GM19035 (cell line): ENCODE measurements at regions not wholly inside any gene's neighbourhood (a gene's known extent, or its start where the extent isn't known, plus 50 kb on each side); places are given as distances from the start of the nearest gene placed in this dataset.
A peak's percentile ranks its signal among the peaks of the same experiment; 100 is the strongest.

Source experiments
- ATAC-seq: cut with Tn5 transposase; IDR thresholded peaks from one replicate; pipeline ENCODE4 v1.9.1; 2021; ENCODE audit not compliant: unreplicated experiment

DNA sequence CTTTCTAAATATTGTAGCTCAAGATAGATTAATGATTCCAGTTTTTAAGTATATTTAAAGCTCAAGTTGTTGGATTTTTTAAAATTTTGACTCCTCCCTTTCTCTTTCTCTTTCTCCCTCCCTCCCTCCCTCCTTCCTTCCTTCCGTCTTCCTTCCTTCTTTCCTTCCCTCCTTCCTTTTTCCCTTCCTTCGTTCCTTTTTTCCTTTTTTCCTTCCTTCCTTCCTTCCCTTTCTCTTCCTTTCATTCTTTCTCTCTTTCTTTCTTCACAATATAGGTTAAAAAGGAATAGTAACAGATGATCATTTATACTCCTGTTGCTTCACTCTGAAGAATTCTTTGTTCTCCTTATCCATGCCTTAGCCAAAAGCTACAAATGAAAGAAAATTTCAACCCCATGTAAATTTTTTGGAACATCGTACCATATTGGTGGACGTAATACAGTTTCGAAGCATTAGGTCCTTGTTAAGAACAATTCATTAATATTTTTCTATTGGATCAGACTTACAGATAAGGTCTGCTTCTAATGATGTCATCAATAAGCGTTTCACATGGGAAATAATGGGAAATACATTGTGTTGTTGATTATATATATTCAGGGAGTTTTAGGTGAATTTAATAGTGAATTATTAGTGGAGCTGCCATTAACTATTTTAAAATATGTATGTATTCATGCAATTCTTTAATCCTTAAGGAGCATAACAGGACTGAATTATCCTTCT, 139.6 kb upstream of the SLC35B3 start:
- no peak for ATAC-seq

DNA sequence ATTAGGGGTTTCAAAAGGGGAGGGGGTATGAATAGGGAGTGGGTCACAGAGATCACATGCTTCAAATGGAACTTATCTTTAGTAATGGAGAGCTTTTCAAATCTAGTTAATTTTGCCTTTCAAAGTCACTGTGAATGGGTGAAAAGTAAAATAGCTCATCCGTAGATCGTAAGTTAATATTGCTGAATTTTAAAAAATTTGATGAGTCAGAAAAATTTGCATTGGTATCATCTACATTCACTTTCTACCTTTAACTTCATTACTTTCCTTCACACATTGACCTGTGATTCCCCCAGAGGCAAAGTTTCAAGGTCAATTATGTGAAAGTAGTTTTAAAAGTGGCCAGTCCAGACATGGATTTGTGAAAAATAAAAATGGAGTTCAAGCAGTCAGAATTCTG, 139.0 kb upstream of the SLC35B3 start:
- no peak for ATAC-seq

DNA sequence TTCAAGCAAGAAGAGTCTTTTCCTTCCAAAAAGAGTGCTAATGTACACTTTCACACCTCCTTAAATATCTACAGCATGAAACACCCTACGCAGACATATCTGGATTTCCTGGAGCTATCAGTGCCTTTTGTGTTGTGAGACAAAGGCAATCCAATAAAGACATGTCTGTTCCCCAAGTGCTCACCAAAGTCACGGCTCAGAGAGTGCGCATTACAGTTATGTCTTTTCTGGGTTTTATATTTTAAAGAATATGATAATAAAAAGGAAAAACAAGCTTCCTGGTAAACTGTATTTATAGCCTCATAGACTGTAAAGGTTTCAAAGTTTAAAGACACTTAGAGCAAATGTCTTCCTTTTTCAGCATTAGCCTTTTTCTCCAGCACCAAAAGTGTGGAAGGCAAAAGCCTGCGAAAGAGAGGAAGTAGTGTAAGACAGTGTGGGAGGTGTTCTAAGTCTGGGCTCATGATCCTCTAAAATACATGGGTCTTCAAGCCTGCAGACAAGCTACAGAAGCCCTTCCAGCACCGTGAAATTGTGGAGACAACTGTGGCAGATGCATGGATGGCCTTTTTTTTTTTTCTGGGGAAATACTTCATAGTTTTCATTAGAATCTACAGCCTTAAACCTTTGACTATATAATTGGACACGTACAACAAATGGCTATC, 135.0 kb upstream of the SLC35B3 start:
- no peak for ATAC-seq

DNA sequence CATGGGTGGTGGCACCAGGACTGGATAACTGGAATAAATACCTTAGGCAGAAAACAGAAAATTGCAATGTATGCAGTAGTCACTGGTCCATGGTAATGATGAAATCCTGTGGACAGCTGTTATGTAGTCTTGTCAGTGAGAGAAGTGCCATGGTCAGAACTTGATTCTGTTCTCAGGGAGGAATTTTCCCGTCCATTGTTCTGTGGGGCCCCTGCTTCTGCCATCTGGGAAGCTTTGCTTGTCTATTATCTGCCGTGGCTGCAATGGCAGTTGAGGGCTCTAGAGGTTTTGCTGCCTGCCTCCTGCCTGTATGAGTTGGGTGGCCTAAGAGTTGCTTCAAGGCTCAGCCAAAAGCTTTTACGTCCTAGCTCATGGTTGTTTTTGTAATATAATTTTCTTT, 126.8 kb upstream of the SLC35B3 start:
- ATAC-seq: no peak

DNA sequence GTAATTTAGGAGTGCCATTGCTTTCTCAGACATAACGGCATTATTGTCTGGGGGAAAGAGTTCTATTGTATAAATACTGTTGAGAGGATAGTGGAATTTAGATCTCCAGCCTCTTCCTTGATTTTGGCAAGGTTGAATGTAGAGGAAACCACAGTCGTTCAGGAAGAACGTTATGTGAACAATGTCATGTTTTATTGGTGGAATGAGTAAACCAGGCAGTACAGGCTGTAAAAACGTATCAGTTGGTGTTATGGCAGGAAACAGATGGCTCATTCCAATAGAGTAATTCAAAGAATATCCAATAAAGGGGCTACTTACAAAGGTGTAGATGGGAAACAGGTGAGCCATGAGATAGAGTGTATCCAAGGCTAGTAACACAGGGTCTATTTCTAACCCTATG, 123.6 kb upstream of the SLC35B3 start:
- no peak for ATAC-seq

DNA sequence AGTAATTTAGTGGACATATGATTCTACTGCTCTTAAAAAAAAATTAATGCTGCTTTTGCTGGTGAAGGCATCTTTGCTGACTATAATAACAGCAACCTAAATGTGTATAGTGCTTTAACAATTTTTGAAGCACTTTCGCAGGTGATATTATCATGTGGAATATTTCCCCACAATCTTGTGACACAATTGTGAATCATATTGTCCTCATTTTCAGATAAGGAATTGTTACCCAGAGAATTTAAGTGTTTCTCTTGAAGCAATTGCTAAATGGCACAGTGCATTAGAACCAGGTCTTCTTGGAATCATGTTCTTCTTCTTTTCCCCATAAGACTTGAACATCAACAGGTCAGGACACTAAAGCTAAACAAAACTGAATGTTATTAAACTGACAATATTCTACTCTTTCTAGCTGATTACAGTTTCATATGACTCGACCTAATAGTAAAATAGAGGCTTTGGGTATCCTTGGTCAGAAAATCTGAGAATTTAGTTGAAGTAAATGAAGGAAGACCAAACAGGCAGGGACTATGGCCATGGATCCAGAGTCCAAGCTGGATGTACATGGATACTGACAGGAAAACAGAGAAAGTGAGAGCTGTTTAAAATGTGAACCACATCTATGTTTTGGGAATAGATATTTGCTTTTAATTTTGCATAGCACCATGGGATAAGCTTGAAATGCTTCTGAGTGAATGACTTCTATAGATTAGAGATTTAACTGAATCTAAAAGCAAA, 121.8 kb upstream of the SLC35B3 start:
- ATAC-seq: no peak

DNA sequence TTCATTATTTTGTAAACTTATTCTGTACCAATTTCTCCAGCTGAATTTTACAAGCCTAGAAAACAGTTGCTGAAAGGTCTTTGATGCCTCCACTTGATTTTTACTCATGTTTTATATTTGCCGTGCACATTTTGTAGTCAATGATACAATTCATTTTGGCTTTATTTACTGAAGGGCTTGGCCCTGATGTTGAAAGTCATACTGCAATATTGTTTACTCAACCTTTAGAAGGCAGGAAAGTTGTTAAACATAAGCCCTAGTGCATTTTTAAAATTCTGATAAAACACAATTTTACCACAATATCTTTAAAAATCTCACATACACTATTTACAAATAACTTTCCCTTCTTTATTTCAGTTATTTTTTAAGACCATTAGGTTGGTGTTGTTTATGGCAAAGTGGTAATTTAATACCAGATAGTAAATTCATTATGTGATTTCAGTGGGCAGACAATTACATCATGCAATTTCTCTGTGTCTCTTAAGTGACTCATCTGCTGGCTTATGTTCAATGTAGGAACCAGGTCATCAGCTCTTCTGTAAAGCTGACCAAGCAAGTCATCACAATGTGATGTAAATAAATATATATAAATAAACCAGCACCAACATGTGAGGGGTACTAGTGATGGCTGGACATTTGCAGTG, 121.1 kb upstream of the SLC35B3 start:
- no peak for ATAC-seq

DNA sequence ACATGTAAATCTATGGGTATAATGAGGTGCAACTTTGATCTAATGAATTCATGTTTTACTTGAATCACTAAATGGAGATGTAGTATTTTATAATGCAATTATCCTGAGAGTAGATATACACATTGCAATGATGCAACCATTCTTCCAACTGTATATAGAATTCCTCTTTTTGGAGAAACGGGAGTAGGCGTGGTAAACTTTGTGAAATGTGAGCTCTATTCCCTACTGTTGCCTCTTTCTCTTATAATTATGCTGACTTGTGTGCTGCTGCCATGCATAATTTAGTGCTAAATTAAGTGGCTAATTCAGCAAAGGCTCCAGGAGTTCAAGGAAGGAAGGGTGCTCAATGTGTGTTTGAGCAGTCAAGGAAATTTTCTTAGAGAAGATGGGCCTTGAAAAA, 116.6 kb upstream of the SLC35B3 start:
- ATAC-seq: no peak

DNA sequence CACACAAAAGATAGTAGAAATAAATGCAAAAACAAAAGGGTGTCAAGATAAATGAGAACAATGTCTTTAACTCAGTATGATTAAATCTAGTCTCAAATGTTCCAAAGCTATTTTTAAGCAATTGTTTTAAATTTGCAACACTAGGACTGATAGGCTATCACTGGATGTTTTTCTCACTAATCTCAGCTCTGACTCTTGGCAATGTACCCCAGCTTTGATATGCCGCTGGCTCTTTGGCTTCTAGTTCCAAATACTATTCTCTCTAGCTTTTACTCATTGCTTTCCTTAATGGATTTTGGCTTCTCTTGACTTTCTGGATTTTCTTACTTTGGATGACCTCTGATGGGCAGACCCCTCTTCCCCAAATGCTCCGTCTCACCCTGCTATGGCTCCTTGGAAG, 116.0 kb upstream of the SLC35B3 start:
- ATAC-seq: no peak

DNA sequence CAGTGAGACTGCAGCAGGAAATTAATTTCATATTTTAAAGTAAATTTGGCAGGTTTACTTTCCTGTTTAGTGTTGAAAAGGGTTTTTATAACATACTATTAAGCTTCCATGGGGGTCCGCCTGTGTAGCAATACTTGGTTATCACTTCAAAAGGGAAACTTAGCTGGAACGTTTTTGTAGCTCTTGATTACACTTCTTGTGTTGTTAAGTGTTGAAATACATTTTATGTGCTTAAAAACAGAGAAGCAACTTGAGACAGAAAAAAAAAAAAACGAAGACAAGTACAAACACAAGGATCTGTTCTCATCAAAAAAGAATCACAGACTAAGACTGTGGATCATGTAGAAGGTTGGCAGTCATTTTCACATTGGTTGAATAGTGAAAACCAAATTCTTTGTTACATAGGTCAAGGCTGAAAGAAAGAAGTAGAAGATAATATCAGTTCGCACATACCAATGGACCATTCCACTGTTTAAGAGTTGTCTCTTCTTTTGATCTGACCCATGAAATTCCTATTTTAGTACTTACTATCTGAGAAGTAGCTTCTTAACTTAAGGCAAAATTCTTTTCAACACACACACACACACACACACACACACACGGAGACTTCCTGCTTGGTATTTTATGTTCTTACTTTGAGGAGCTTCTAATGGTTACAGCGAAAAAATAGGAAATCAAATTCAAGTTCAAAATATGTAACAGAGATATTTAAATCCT, 113.9 kb upstream of the SLC35B3 start:
- no peak for ATAC-seq

DNA sequence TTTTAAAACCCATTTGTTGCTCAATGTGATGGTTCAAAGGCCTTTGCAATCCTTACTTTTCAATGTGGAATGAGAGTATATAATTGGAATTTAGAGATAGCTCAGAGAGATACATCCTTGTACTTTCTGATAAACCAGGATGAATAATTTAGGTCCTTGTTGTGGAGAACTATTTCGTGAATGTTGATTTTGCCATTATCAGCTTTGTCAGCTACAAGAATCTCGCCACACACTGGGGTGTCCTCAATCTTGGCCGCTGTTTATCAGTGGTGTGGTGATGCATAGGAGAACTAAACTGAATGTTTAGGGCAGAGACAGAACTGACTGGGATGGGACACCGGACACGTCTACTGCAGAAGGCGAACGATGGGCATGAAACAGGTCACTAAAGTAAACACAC, 111.2 kb upstream of the SLC35B3 start:
- no peak for ATAC-seq

DNA sequence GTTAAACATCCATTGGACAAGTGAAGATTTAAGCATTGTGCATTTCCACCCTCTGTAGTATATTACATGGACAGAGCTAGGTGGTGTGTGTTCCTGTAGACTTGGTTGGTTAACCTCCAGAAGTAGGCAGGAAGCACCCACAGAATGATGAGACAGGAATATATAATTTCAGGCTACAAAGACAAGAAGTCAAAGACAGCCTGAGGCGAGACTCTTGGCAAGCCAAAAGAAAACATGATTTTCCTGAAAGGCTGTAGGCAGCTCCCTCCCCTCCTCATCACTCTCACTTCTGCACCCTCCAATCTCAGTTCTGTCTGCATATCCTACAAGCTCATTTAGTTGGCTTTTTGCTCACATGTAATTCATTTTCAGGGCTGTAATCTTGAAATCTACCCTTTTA, 110.0 kb upstream of the SLC35B3 start:
- ATAC-seq: no peak

DNA sequence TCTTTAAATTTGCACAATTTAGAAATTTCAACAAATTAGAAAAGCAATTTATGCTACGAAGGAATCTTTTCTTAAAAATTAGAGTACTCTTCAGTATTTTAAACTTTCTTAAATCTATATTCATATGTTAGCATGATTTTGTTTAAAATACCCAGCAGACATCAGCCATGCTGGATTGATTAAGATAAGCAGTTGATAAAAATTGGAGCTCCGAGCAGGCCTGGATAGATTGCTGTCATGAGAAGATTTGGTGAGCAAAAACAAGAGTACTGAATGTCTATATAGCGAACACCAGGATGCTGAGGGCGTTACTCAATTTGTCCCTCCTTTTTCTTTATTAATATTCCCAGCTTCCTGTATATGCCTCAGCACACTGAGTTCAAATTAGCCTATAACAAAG, 108.4 kb upstream of the SLC35B3 start:
- no peak for ATAC-seq

DNA sequence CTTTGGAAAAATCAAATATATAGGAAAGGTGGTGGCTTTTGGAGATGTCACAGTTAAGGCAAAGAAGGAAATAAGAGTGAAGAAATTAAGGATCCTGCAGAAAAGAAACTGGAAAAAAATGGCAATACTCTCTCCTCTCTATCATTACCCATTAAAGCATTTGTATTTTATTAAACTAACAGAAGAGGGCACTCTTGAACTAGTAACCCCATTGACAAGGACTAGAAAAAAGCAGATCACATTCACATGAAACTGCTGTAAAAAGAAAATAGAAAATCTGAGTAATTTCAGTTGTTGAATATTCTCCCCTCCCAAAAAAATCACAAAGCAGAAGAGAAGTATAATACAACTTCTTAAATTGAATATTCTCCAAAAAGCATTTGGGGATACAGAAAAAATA, 104.1 kb upstream of the SLC35B3 start:
- ATAC-seq: peak; percentile 61

DNA sequence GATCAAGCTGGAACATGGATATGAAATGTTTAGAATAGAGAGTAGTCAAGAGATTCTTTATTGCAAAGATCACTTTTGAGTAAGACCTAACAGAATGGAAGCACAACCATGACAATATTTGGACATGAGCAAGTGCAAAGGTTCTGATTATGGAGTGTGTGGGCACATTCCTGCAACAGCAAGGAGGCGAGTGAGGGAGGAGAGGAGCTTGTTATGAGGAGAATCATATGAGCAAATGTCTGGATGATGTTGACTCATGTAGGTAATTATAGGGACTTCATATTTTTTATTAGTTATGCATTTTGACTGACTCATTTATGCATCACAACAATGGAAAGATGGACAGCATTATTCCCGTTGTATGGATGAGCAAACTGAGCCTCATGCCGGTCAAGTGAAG, 100.8 kb upstream of the SLC35B3 start:
- no peak for ATAC-seq

DNA sequence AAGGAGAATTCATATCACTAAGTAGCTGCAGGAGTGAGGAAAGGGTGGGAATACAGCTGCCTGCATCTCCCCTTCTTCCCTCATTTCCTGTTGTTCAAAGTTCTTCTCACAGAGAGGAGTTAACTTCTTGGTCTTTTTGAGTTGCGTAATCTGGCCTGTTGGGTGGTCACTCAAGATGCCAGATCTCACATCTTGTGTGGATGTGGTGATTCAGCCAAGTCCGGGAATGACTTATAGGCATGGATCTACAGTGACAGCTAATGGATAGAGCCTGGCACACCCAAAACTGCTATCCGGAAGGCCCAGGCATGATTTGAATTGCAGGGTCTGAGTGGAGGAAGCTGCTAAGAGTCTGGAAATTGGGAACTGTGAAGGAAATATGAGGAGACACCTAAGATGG, 100.2 kb upstream of the SLC35B3 start:
- ATAC-seq: no peak

DNA sequence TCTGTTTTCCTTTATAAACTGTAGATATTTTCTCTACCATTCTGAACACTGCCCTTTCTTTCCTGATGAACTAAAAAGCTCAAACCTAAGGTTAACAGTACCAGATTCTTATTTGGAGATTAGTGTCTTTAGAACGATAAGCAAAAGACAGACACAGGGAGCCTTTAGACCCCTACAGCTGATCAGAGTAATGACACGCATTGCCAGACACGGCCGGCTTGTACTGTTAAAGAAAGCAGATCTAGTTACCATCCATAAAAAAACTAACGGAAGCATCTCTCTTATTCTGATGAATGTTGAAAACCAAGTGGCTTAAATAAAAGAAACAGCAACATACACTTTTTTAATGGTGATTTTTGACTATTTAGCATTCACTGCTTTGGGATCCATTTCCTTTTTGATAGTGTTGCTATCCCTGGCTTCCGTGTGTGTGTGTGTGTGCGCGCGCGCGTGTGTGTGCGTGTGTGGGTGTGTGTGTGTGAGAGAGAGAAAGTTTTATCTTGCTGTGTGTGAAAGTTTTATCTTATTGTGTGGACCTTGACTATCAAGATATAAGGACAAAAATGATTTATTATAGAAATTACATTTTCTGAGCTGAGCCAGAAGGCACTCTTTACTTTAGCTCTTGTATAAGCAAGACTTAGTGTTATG, 95.6 kb upstream of the SLC35B3 start:
- ATAC-seq: no peak

DNA sequence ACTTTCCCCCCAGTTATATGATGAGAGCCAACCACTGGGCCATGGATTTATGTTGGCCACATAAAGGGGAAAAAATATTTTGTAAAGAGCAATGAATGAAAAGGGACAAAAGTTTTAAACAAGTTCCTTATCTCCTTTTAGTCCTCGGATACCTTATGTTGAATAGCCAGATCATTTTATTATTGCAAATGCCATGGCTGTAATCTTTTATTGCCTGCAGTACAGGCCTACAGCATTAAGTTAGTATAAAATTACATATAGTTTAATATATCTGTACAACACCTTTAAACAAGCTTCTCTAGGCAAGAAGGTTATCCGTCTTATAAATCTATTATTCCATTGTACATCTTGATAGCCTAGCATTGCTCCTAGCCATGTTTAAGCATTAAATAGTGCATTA, 93.9 kb upstream of the SLC35B3 start:
- ATAC-seq: no peak

DNA sequence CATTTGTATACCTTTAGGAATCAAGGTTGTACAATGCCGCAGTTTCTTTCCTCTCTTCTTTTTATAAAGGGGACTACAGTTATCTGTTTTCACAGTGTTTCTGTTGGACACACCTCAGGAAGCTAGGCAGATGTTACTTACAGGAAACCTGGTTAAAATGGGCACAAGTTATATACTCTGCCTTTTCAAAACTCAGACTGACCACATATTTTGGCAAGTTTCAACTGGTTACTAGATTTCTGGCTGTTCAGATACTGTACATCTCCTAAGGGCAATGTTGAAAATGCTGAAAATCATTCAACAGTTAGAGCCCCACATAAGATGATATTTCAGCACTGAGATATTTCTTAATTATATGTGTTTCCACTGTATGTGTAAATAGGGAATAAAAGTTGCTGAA, 92.5 kb upstream of the SLC35B3 start:
- no peak for ATAC-seq

DNA sequence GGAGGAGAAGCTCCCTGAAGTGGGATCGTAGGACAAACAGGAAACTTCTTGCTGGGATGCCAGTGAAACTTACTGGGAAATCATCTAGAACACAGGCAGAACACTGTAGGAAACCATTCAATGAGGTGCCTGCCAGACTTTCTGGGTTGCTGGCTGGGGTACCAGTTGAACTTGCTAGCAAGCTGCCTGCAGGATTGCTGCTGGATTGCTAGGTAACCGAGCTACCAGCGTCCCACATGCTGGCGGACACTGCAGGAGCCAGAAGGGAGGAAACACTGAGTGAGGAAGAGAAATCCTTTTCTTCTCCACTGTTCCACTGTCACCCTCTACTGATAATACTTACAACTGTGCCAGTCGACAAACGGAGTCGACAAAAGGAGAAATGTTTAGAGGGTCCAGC, 91.3 kb upstream of the SLC35B3 start:
- no peak for ATAC-seq

DNA sequence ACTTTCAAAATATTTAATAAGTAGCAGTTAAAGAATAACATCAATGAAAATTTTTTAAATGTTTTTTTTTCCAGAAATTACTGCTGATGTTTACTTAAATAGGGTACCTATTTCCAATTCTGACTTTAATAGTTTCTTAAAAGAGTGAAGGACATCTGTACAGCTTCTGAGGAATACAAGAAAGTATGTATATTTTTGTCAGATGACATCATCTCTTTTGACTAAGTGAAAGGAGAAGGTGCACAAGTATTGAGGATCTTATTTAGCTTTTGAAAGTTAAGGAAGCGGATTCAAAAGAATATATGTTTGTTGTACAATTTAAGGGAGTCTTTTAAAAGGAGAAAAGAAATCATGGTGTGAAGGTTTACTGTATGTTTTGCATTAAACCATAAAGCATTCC, 90.0 kb upstream of the SLC35B3 start:
- ATAC-seq: no peak
